ENCODE measurements at regions not wholly inside any gene's neighbourhood (a gene's known extent, or its start where the extent isn't known, plus 50 kb on each side); places are given as distances from the start of the nearest gene placed in this dataset.
"Not testable (repeated sequence)": the region's sequence is repeated elsewhere in the genome, so short reads cannot be mapped to it uniquely, and the experiment has no call there.

DNA sequence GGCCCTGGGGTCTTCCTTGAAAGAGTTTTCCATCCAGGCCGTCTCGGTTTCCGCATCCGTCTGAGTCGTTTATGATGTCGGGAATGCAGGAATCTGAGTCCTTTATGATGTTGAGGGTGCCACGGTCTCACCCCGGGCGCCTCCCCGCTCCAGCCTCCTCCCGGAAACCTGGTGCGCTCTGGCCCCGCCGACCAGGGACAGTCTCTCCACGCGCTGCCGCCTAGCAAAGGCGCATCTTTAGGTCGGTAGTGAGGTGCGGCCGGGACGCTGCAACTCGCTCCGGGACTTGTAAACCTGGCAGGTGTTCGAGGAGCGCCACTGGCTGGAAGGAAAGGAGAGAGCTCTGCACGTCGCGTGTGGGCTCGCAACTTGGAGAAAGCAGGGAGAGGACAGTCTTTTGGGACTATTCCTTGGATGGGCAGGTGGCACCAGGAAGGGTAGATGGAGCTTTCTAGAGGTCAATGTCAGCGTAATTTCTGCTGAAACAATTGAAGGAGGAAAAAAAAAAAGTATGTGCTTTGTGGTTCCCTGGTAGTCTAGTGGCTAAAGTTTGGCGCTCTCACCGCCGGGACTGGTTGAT lies 132.0 kb downstream of the FAM72B start:
- not testable (repeated sequence) for DNase-seq (ENCODE audit: low spot score)

DNA sequence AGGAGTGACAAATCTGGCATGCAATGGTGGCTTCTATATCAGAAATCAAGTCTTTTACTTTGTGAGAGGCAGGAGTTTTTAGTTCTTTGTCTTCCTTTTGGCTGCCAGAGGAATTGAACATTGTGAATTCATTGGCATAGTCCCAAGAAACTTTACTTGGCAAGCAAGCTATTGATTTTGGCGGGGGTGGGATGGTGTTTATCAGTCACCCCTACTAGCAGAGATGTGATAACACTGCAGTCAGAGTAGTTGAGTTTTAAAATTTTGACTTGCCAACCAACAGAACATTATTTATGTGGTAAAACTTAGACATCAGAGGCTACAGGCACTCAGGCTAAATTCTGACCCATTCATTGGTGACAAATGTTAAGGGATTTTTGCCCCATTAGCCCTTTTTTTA lies 129.2 kb downstream of the FAM72B start:
- DNase-seq (ENCODE audit: low spot score) = not testable (repeated sequence)

DNA sequence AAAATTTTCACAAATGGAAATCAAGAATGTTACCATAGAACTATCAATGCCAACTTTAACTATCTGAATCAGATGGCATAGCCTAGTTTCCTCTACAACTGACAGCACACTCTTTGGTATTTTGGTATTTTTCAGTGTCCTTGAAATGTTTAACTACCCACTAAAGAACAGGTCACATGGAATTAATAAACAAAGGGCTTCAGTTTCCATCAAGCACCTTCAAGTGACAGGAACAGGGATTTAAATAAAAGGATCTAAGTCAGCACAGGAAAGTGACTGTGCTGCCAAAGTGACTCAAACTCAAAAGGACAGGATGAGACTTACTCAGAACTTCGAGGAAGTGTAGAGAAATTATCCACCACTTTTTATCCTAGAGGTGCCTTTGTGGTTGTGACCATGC lies 117.2 kb downstream of the FAM72B start:
- not testable (repeated sequence) for DNase-seq (ENCODE audit: low spot score)

DNA sequence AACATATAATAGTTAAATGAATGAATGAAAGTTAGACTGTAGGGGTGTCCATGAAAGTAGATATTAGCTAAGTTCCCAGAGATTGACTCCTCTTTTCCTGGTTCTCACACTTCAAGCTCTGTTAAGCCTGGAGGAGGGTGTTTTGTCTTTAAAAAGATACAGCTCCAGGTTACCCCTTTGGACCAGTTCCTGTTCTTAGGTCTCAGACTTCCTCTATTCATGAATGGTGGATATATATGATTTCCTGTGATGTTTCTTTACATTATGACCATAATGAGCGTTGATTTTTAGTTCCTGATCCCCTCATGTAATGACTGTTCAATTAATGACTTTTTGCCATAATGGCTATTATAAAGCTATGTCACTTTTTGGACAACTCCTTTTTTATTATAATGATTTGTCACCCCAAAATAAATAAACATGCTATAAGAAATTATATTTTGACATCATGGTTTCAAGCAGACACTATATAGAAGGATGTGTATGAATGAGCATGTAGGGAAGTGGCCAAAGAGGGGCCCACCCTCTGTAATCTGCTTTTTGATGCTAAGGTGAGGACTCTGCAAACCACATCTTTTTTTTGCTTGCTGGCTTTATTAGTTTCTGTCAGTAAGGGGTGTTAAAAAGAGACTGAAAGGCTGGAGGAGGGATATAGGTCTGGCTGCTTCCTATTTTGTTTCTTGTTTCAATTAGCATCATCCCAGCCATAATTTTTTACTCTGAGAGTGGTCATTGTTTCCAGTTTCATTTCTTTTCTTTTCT lies 115.2 kb downstream of the FAM72B start:
- DNase-seq (ENCODE audit: low spot score) = not testable (repeated sequence)

DNA sequence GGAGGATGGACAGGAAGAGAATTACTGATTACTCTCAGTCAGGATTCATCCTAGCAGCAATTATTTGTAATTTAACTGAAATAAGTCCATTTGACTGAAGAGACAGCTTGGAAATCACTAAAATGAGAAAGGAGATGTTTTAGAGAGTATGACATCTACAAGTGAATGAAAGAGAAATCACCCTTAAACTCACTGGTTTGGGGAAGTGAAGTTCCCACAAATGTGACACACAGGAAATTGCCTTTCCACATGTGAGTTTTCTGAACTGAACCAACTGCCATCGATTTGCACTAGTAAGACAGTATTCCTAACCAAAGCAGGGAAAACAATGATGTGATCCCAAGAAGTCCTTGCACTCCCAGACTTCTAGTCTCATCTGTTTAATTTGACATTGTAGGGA lies 110.3 kb downstream of the FAM72B start:
- DNase-seq (ENCODE audit: low spot score) = not testable (repeated sequence)

DNA sequence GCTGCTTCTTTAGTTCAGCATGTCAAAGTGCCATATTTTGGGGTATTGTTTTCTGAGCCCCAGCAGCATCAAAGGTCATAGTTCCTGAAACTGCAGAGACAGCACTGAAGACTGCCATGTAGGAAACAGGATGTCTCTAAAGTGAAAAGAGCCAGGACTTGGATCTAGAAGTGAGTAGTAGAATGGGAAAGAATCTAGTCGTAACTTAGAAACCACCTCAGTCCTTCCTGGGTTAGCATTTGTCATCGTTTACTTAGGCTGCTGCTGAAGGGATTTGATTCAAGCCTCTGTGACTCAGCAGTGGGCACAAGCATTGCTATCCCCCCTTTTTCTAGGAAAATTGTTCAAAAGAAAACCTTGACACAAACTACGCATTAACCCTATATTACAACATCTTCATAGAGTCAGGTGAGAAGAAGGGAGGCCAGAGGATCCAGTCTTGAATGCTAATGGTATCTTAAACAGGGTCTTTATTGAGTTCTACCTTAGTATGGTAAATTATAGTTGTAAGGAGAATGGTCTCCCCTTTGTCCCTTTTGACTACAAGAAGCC lies 108.8 kb downstream of the FAM72B start:
- not testable (repeated sequence) for DNase-seq (ENCODE audit: low spot score)

DNA sequence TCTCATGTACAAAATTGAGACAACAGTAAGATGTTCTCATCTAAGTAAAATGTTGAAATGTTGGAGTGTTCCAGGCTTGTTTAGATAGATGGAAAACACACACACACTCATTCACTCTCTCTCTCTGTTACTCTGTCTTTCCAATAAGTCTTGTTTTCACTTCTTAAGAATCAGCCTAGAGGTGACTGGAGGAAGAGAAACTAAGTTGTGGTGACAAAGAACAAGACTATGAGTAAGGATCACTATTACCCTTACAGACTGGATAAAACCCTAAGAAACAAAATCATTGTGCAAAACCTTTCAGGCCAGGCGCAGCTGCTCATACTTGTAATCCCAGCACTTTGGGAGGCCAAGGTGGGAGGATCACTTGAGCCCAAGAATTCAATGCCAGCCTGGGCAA lies 107.5 kb downstream of the FAM72B start:
- not testable (repeated sequence) for DNase-seq (ENCODE audit: low spot score)

DNA sequence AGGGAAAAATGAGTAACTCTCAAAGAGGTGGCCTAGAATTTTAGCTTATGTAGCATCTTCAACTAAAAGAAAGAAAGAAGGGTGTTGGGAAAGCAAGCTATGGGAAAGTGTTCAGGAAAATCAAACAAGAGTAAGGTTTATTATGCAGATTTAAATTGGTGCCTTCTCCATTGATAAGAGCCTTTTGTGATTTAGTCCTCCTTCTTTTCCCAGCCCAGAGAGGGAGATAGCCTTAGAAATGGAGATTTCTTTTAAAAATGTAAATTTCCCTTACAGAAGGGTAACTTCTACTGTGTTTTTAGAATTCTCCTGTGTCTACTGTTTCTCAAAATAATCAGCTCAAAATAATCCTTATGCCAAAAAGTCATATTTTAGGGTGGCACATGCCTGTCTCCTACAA lies 104.5 kb downstream of the FAM72B start:
- DNase-seq (ENCODE audit: low spot score) = not testable (repeated sequence)

DNA sequence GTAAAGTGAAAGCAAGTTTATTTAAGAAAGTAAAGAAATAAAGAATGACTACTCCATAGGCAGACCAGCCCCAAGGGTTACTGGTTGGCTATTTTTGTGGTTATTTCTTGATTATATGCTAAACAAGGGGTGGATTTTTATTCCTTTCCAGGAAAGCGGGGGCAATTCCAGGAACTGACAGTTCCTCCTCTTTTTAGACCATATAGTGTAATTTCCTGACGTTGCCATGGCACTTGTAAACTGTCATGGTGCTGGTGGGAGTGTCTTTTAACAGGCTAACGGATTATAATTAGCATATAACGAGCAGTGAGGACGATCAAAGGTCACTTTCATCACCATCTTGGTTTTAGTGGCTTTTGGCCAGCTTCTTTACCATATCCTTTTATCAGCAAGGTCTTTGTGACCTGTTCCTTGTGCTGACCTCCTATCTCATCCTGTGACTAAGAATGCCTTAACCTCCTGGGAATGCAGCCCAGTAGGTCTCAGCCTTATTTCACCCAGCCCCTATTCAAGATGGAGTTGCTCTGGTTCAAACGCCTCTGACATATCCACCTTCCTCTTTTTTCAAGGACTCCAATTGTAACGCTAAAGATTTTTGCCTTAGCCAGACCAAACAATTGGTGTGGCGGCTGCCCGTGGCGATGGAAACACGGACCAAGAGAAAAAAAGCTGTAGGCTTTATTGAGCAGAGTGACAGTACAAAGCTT lies 103.8 kb downstream of the FAM72B start:
- not testable (repeated sequence) for DNase-seq (ENCODE audit: low spot score)

DNA sequence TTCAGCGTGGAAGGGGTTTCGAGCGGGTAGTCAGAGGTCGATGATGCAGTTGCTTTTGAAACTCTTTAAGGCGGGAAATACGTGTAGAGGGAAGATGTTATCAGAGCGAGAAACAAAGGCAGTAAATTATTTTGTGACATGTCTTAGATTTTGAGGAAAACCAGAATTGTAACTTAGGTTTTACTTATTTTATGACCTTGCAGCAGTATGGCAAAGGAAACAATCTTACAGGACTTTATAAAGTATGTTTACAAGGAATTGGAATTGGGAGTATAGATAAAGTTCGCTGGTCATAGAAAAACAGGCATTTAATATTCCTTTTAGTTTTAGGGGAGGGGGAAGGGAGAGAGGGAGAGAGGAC lies 103.3 kb downstream of the FAM72B start:
- DNase-seq (ENCODE audit: low spot score) = not testable (repeated sequence)

DNA sequence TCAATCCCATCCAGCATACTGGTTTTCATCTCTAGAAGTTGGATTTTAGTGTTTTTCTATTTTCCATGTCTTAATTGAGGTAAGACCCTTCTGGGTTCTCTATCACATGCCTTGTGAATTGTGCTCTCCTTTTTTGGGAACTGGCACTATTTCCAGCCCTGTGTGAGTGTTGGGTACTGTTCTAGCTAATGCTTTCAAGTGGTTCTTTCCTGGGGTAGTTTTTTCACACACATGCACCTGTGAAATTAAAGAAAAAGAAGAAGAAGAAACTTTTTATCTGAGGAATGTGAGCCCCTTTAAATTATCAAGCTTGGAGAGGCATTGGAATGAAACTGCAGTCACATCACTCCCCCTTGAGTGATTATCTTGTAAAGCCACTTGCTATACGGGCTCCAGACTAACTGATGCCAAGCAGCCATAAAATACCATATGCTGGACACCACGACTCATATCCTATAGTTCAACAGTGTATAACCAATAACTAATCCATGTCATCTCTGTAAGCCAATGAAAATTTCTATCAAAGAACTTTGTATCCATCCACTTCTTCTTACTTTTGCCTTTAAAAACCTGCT lies 102.4 kb downstream of the FAM72B start:
- DNase-seq (ENCODE audit: low spot score) = not testable (repeated sequence)

DNA sequence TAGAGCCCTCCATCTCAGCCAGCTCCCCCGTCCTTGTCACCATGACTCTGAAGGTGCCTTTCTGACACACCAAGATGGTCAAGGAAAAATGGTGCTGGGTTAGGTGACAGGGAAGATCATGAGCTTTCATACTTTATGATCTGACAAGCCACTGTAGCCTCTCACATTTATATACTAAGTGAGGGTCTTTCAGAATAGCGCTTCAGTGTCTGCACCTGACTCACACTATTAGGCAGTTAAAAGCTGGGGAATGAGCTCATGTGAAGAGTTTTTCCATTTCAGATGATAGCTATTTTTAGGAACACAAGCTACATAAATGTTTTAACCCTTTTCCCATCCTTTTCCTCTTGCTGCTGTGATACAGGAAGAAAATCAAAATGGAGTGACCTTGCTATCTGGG lies 101.1 kb downstream of the FAM72B start:
- not testable (repeated sequence) for DNase-seq (ENCODE audit: low spot score)

DNA sequence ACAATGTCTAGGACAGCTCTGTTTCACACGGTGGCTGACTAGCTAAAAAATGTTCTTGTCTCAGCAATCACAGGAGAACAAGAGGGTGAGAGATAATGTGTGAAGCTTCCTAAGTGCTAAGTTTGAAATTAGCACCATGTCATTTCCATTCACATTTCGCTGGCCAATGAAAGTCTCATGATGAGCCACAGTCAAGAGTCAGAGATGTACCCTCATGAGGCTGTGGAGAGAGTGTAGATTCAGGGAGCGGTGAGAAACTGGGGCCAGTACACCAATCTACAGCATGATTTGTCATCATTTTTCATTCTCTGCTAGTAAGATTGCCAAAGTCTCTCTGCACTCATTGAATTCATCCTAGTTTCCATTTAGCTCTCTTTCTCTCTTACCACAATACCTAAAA lies 97.9 kb downstream of the FAM72B start:
- DNase-seq (ENCODE audit: low spot score) = not testable (repeated sequence)

DNA sequence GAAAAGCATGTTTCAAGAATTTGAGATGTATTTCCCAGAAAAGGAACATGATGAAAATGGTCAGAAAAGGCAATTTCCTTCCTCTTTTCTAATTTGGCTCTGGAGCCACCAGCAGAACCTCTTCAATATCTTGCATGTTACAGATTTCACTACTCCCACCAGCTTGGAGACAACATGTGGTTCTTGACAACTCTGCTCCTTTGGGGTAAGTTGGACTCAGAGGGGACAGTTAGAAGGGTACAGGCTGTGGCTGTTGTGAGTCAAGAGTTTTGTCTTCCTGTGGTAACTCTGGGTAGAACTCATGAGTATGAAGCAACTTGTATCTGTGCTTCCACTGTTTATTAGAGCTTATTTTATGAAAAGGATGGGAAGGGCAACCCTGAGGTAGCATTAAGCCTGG lies 96.9 kb downstream of the FAM72B start:
- DNase-seq (ENCODE audit: low spot score) = not testable (repeated sequence)

DNA sequence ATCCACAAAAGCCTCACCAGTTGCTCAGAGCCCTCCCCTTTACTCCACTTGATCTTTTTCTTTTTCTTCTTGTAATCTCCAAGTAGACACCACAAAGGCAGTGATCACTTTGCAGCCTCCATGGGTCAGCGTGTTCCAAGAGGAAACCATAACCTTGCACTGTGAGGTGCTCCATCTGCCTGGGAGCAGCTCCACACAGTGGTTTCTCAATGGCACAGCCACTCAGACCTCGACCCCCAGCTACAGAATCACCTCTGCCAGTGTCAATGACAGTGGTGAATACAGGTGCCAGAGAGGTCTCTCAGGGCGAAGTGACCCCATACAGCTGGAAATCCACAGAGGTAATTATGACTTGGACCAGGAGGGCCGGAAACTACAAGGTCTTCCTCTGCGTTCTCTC lies 95.6 kb downstream of the FAM72B start:
- DNase-seq (ENCODE audit: low spot score) = not testable (repeated sequence)

DNA sequence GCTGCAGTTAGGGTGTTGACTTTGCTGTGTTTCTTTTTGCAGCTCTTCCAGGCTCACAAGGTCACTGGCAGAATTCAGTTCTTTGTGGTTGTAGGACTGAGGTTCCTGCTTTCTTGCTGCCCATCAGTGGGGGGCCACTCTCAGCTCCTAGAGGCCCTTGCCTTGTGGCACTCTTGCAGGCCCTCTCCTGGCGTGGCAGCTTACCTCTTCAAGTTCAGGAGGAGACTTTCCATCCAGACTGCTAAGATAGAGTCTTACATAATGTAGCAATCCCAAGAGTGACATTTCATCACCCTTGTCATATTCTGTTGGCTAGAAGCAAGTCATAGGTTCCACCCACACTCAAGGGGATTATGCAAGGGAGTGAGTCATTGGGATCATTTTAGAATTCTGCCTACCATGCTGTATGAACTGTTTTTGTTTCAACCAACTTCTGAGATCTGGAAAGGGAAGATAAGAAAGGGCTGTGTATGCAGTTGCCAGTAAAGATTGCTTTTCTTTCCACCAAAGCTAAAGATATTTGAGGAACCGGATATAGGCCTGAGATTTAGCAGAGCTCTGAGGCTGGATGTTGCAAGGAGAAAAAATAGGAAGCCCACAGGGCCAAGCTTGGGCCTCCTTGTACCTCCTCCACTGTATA lies 91.7 kb downstream of the FAM72B start:
- DNase-seq (ENCODE audit: low spot score) = not testable (repeated sequence)

DNA sequence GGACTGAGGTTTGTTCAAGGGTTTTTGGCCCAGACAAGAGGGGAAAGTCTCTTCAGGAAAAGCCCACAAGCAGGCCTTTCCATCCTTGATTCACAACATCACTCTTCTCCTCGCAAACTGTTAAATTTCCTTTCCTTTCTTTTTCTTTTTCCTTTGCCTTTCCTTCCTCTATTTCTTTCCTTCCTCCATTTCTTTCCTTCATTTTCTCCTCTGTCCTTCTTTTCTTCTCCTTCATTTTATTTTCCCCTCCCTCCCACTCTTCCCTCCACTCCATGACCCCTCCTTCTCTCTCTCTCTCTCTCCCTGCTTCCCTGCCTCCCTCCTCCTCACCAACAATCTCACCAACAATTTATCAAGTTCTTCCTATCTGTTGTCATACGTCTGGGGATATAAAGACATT lies 89.1 kb downstream of the FAM72B start:
- not testable (repeated sequence) for DNase-seq (ENCODE audit: low spot score)

DNA sequence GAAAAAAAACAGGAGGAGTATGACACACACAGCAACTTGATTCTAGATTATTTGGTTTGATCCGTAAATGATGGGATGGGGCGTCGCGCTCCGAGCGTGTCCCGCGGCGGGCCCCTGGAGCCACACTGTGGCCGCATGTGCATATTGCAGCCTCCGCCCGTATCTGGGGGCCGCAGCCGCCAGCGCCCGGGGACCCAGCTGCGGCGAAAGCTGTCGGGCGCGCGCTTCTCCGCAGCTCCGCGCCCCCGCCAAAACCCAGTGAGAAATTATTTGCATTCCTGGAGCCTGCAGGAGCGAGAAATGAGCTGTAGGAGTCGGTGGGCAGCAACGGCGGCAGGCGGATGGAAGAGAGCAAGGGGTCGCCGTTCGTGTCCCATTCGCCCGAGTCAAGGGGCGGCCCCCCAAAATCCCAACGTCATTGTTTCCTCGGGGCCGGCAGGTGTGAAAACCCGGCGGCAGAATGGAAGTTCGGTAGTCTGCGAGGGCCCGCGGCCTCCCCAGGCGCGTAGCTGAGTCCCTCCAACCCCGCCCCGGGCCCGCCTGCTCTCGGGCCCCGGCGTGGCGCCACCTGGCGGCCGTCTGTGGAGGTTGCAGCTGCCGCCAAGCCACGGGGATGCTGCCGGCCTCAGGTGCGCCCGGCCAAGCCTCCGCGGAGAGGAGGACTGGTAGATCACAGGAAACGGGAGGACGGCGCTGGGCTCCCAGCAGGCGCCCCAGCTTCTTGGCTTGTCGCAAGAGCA lies 86.8 kb downstream of the FAM72B start:
- DNase-seq (ENCODE audit: low spot score) = peak; percentile 69

DNA sequence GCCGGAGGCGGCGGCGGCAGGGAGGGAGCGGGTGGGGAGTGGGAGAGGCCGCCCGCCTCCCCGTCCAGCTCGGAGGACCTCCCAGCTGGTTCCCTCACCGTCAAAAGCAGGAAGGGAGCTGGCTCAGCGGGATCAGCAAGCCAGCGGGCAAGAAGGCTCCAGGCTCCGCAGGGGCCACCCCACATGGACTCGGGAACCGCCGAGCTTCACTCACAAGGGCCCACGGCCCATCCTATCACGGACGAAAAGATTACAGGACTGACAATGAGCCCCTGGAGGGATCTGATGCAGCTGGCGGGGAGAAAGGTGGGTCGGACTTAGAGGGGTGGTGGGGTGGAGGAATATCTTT lies 86.3 kb downstream of the FAM72B start:
- DNase-seq (ENCODE audit: low spot score) = peak; percentile 12

DNA sequence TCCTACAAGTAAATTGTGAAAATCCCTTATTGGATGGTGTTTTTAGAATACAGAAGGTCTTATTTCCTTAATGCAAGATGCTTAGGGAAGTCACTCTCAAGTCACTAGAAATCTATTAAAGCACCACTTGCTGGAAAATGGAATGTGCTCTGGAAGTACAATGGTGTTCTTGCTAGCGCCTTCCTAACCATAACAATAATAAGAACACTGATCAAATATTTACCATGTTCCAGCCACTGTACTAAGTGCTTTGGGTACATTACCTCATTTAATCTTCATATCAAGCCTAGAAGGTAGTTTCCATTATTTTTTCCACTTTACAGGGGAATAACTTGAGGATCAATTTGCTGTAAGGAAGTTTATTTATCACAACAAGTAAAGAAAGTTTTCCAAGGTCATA lies 75.1 kb downstream of the FAM72B start:
- DNase-seq (ENCODE audit: low spot score) = not testable (repeated sequence)
